CD4-positive, CD25-positive, alpha-beta regulatory T cell (primary cell): ENCODE measurements at regions not wholly inside any gene's neighbourhood (a gene's known extent, or its start where the extent isn't known, plus 50 kb on each side); places are given as distances from the start of the nearest gene placed in this dataset.

ENCODE experiments used
- ATAC-seq, 2 donors: fragments of 150-1000 bp; cut with Tn5 transposase; one replicate each; pipeline ENCODE4 v1.10.0; 2021; ENCODE audit warnings: low read depth in 2 of 2, moderate number of reproducible peaks in 2 of 2, moderate library complexity in 1 of 2
- DNase-seq, 3 donors: peaks; one replicate each; pipeline versions ENCODE4 v3.0.0 to v3.0.0-alpha.2; 2012 to 2022; ENCODE audit warnings: mixed read lengths in 1 of 3
- H3K27ac ChIP-seq: one replicate; pipeline ENCODE4 v1.7.0; 2013; ENCODE audit warnings: mild to moderate bottlenecking, low read length; ENCODE audit not compliant: insufficient read depth, poor library complexity, severe bottlenecking
- H3K27me3 ChIP-seq: one replicate; pipeline ENCODE4 v1.7.0; 2013; ENCODE audit warnings: low read length; ENCODE audit not compliant: control insufficient read depth, insufficient read depth
- H3K36me3 ChIP-seq: one replicate; pipeline ENCODE4 v1.7.0; 2013; ENCODE audit warnings: mild to moderate bottlenecking, low read length, moderate library complexity; ENCODE audit not compliant: control insufficient read depth, insufficient read depth
- H3K4me1 ChIP-seq: 2 replicates; pipeline ENCODE4 v1.7.0; 2013; ENCODE audit warnings: mild to moderate bottlenecking, low read length; ENCODE audit not compliant: insufficient read depth, control insufficient read depth, poor library complexity, severe bottlenecking
- H3K4me3 ChIP-seq: one replicate; pipeline ENCODE4 v1.7.0; 2013; ENCODE audit warnings: low read depth, mild to moderate bottlenecking, low read length, moderate library complexity
- H3K9me3 ChIP-seq, 2 experiments: 1 replicate in 1 of 2; 2 replicates in 1 of 2; pipeline ENCODE4 v1.7.0; 2013; ENCODE audit warnings: low read length in 2 of 2, mild to moderate bottlenecking in 1 of 2, moderate library complexity in 1 of 2; ENCODE audit not compliant: control insufficient read depth in 2 of 2
- H3K27ac Mint-ChIP-seq, 3 donors: one replicate each; pipeline ENCODE4 v1.8.0; 2020 to 2022; ENCODE audit warnings: mild to moderate bottlenecking in 3 of 3, mixed read lengths in 3 of 3, moderate library complexity in 2 of 3
- H3K27me3 Mint-ChIP-seq: one replicate; pipeline ENCODE4 v1.8.0; 2022; ENCODE audit warnings: mild to moderate bottlenecking, mixed read lengths
- H3K36me3 Mint-ChIP-seq: one replicate; pipeline ENCODE4 v1.8.0; 2020; ENCODE audit warnings: mixed read lengths
- H3K4me1 Mint-ChIP-seq, 4 donors: one replicate each; pipeline ENCODE4 v1.8.0; 2020 to 2022; ENCODE audit warnings: mixed read lengths in 4 of 4, mild to moderate bottlenecking in 1 of 4
- H3K4me3 Mint-ChIP-seq, 4 donors: one replicate each; pipeline ENCODE4 v1.8.0; 2020 to 2022; ENCODE audit warnings: mild to moderate bottlenecking in 4 of 4, mixed read lengths in 4 of 4, moderate library complexity in 3 of 4
- H3K9me3 Mint-ChIP-seq, 7 donors: one replicate each; pipeline ENCODE4 v1.8.0; 2020 to 2022; ENCODE audit warnings: mixed read lengths in 7 of 7, mild to moderate bottlenecking in 3 of 7, moderate library complexity in 2 of 7

- H3K27ac ChIP-seq: no peak overlapping the region
- ATAC-seq (no peak), DNase-seq (no peak)
- H3K4me3 ChIP-seq: no peak overlapping the region
- no peaks in the 10 kb centered on the region for H3K9me3 ChIP-seq
- no peaks in the 10 kb centered on the region for H3K4me1 ChIP-seq
- Mint-ChIP-seq H3K27ac (no peak overlapping the region), H3K9me3 (peaks cover 0 to 2% (median 0%) of the 10 kb centered on the region in 7 donors), H3K4me3 (no peak overlapping the region), H3K36me3 (no peaks in the 10 kb centered on the region), H3K4me1 (no peaks in the 10 kb centered on the region), H3K27me3 (no peaks in the 10 kb centered on the region)
- no peaks in the 10 kb centered on the region for H3K36me3 ChIP-seq
- H3K27me3 ChIP-seq: no peaks in the 10 kb centered on the region
Measured at GRCh38 chr4:3684546-3684945, 81.6 kb upstream of the ADRA2C start.

DNA sequence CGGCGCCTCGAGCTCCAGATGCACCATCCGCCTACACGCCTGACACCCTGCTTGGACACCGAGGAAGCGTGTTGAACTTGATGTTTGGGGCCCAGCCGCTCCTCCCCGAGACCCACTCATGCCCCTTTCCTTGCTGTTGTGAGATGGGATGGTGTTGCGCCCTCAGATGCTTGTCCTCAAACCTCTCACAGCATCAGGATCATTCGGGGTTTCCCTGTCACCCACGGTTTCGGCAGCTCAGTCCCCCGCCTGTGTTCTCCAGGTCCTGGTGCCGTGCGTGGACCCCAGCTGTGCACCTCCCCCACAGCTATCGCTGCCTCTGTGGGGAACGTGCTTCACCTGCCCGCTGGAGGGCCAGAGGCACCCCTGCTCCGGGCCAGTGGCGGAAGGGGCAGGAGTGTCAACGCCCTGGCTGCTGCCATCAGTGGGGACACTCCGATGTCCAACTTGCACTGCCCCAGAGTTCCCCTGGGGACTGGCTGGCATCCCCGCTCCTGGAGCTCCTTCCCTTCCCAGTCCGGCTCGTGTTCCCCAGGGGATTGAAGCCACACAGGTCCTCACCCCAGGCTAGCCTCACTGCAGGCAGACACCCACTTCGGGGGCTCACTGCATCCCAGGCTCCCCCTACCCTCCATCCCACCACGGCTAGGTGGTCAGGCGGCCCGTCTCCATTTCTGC lies 82.3 kb upstream of the ADRA2C start:
- ATAC-seq (no peak), DNase-seq (no peak)
- Histone ChIP-seq H3K9me3 (no peaks in the 10 kb centered on the region), H3K36me3 (no peaks in the 10 kb centered on the region), H3K4me3 (no peak overlapping the region), H3K27ac (no peak overlapping the region), H3K4me1 (no peaks in the 10 kb centered on the region), H3K27me3 (no peaks in the 10 kb centered on the region)
- Mint-ChIP-seq H3K4me3 (no peak overlapping the region), H3K36me3 (no peaks in the 10 kb centered on the region), H3K9me3 (peaks cover 0 to 2% (median 0%) of the 10 kb centered on the region in 7 donors), H3K27ac (no peak overlapping the region), H3K4me1 (no peaks in the 10 kb centered on the region), H3K27me3 (no peaks in the 10 kb centered on the region)

DNA sequence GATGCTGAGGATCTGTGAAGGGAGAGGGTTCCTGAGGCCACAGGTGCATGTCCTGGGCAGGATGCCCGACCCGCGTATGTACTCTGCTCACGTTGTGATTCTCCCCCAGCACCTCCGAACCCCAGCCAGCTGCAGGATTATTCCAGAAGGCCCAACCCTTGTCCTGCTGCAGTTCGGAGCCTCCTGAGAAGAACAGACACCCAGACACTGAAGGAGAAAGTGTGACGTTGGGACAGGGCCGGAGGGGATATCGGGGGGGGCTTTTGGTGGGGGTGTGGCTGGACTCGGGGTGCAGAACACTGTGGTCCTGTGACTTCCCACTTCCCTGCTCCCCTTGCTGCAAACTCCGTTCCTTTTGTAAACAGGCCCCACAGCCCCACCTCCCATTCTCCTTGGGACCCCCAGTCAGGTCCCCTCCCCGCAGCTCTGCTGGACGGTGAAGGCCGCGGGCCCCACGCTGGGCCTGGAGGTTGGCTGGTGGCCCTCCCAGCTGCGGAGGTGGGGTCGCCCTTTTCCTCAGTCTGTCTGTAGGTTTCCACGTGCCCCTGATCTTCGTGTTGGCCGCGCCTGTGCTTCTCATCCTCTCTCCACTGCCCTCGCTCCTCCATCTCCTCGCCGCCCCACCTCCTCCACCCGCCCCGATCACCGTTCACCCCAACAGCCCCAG lies 83.0 kb upstream of the ADRA2C start:
- no peak overlapping the region for H3K4me3 ChIP-seq
- Mint-ChIP-seq H3K9me3 (peaks cover 0 to 2% (median 0%) of the 10 kb centered on the region in 7 donors), H3K27me3 (no peaks in the 10 kb centered on the region), H3K27ac (no peak overlapping the region), H3K36me3 (no peaks in the 10 kb centered on the region), H3K4me1 (no peaks in the 10 kb centered on the region), H3K4me3 (no peak overlapping the region)
- H3K27me3 ChIP-seq: no peaks in the 10 kb centered on the region
- no peaks in the 10 kb centered on the region for H3K36me3 ChIP-seq
- no peak overlapping the region for H3K27ac ChIP-seq
- ATAC-seq: no peak
- H3K4me1 ChIP-seq: no peaks in the 10 kb centered on the region
- DNase-seq: no peak
- no peaks in the 10 kb centered on the region for H3K9me3 ChIP-seq

GRCh38 chr4:3682236-3683076 lies 83.7 kb upstream of the ADRA2C start:
- Histone ChIP-seq H3K4me1 (no peaks in the 10 kb centered on the region), H3K9me3 (no peaks in the 10 kb centered on the region), H3K36me3 (no peaks in the 10 kb centered on the region), H3K4me3 (no peak overlapping the region), H3K27ac (no peak overlapping the region), H3K27me3 (no peaks in the 10 kb centered on the region)
- H3K27ac Mint-ChIP-seq: no peak overlapping the region
- DNase-seq: no peak
- H3K4me1 Mint-ChIP-seq: no peaks in the 10 kb centered on the region
- peaks cover 0 to 2% (median 0%) of the 10 kb centered on the region in 7 donors for H3K9me3 Mint-ChIP-seq
- no peak overlapping the region for H3K4me3 Mint-ChIP-seq
- H3K36me3 Mint-ChIP-seq: no peaks in the 10 kb centered on the region
- ATAC-seq: no peak
- H3K27me3 Mint-ChIP-seq: no peaks in the 10 kb centered on the region

DNA sequence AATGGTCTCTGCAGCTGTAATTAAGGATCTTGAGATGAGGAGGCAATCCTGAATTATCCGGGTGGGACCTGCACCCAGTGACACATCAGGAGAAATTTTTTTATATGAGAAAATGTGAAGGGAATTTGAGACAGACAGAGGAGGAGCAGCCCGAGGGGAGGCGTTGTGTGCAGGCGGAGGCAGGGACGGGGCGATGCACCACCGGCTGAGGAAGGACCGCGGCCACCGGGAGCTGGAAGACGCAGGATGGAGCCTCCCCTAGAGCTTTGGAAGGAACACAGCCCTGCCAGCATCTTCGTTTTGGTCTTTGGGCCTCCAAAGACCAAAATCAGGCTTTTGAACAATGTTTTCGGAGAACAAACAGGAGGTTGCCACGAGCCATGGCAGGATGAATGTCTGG lies 85.0 kb upstream of the ADRA2C start:
- Mint-ChIP-seq H3K36me3 (no peaks in the 10 kb centered on the region), H3K9me3 (peaks cover 0 to 2% (median 0%) of the 10 kb centered on the region in 7 donors), H3K4me3 (no peak overlapping the region), H3K27ac (no peak overlapping the region), H3K4me1 (no peaks in the 10 kb centered on the region), H3K27me3 (no peaks in the 10 kb centered on the region)
- no peaks in the 10 kb centered on the region for H3K4me1 ChIP-seq
- H3K4me3 ChIP-seq: no peak overlapping the region
- no peak overlapping the region for H3K27ac ChIP-seq
- DNase-seq (no peak), ATAC-seq (no peak)
- H3K36me3 ChIP-seq: no peaks in the 10 kb centered on the region
- H3K27me3 ChIP-seq: no peaks in the 10 kb centered on the region
- no peaks in the 10 kb centered on the region for H3K9me3 ChIP-seq

GRCh38 chr4:3680656-3681055 lies 85.5 kb upstream of the ADRA2C start:
- DNase-seq: no peak
- no peaks in the 10 kb centered on the region for H3K27me3 Mint-ChIP-seq

DNA sequence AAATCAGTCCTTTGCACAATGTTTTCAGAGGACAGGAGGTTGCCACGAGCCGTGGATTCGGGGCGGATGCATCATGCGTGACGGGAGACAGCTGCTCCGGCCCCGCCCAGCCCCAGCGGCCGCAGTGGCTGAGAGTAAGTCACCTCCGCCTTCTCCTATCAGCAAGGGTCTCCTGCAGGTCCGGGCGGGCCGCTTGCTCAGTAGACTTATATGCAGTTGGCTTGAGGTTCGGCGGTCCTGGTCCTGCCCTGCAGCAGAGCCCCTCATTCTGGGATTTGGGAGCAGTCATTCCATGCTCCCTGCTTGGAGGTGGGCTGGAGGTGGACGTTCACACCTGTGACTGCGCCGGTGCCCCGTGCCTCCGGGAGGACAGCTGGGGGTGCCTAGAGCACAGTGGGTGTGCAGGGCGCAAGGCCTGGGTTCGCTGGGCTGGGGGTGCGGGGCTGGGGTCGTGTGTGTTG lies 86.3 kb upstream of the ADRA2C start:
- no peaks in the 10 kb centered on the region for H3K9me3 ChIP-seq
- H3K27me3 ChIP-seq: no peaks in the 10 kb centered on the region
- no peaks in the 10 kb centered on the region for H3K27me3 Mint-ChIP-seq
- no peak overlapping the region for H3K27ac ChIP-seq
- peaks cover 0 to 2% (median 0%) of the 10 kb centered on the region in 7 donors for H3K9me3 Mint-ChIP-seq
- DNase-seq: no peak
- H3K36me3 ChIP-seq: no peaks in the 10 kb centered on the region
- H3K4me3 Mint-ChIP-seq: no peak overlapping the region
- no peak overlapping the region for H3K4me3 ChIP-seq
- no peak for ATAC-seq
- H3K36me3 Mint-ChIP-seq: no peaks in the 10 kb centered on the region
- H3K4me1 Mint-ChIP-seq: no peaks in the 10 kb centered on the region
- no peak overlapping the region for H3K27ac Mint-ChIP-seq
- no peaks in the 10 kb centered on the region for H3K4me1 ChIP-seq

More at GRCh38 chr4:3680656-3681055, 85.5 kb upstream of the ADRA2C start:
- ATAC-seq: no peak
- H3K4me3 ChIP-seq: no peak overlapping the region
- no peaks in the 10 kb centered on the region for H3K27me3 ChIP-seq
- Mint-ChIP-seq H3K27ac (no peak overlapping the region), H3K4me1 (no peaks in the 10 kb centered on the region), H3K4me3 (no peak overlapping the region), H3K9me3 (peaks cover 0 to 2% (median 0%) of the 10 kb centered on the region in 7 donors), H3K36me3 (no peaks in the 10 kb centered on the region)
- H3K27ac ChIP-seq: no peak overlapping the region
- H3K36me3 ChIP-seq: no peaks in the 10 kb centered on the region
- no peaks in the 10 kb centered on the region for H3K4me1 ChIP-seq
- no peaks in the 10 kb centered on the region for H3K9me3 ChIP-seq
